NCI-H345 treated with DMSO at 0.1 percent for 48 hours (cell line): ENCODE measurements at regions not wholly inside any gene's neighbourhood (a gene's known extent, or its start where the extent isn't known, plus 50 kb on each side); places are given as distances from the start of the nearest gene placed in this dataset.

Experiments used
- DNase-seq: peaks from one replicate; lab custom pipeline; 2025; ENCODE audit not compliant: unreplicated experiment; lab: John Stamatoyannopoulos, UW

- no peak for DNase-seq
These were observed 361.1 kb downstream of the TGFB2 start for GRCh38 chr1:218705911-218706893.

- no peak for DNase-seq
These were observed 365.9 kb downstream of the TGFB2 start for GRCh38 chr1:218711001-218711400.

GRCh38 chr1:218711884-218712674 lies 366.9 kb downstream of the TGFB2 start:
- DNase-seq, result no peak

- no peak for DNase-seq
These were observed 367.5 kb downstream of the TGFB2 start for GRCh38 chr1:218712677-218713076.

GRCh38 chr1:218715961-218716669 lies 371.0 kb downstream of the TGFB2 start:
- DNase-seq, result no peak

- DNase-seq, result no peak
These were observed 372.4 kb downstream of the TGFB2 start for GRCh38 chr1:218717575-218717974.

- DNase-seq, result no peak
These were observed 373.1 kb downstream of the TGFB2 start for GRCh38 chr1:218718206-218718605.

- DNase-seq, result no peak
These were observed 373.8 kb downstream of the TGFB2 start for GRCh38 chr1:218718977-218719376.

- DNase-seq, result no peak
These were observed 383.9 kb downstream of the TGFB2 start for GRCh38 chr1:218728898-218729565.

GRCh38 chr1:218735436-218736032 lies 390.4 kb downstream of the TGFB2 start:
- no peak for DNase-seq

GRCh38 chr1:218739426-218739825 lies 394.3 kb downstream of the TGFB2 start:
- no peak for DNase-seq

- no peak for DNase-seq
These were observed 396.7 kb downstream of the TGFB2 start for GRCh38 chr1:218741852-218742251.

GRCh38 chr1:218742467-218743262 lies 397.5 kb downstream of the TGFB2 start:
- DNase-seq, result no peak

- DNase-seq, result no peak
These were observed 398.8 kb downstream of the TGFB2 start for GRCh38 chr1:218743861-218744505.

- no peak for DNase-seq
These were observed 402.9 kb downstream of the TGFB2 start for GRCh38 chr1:218748071-218748470.

GRCh38 chr1:218750216-218750970 lies 405.3 kb downstream of the TGFB2 start:
- DNase-seq, result no peak

GRCh38 chr1:218751208-218751948 lies 406.2 kb downstream of the TGFB2 start:
- DNase-seq, result no peak

GRCh38 chr1:218752126-218752525 lies 407.0 kb downstream of the TGFB2 start:
- DNase-seq, result no peak
